ENCODE measurements at regions not wholly inside any gene's neighbourhood (a gene's known extent, or its start where the extent isn't known, plus 50 kb on each side); places are given as distances from the start of the nearest gene placed in this dataset.
"Not testable (repeated sequence)": the region's sequence is repeated elsewhere in the genome, so short reads cannot be mapped to it uniquely, and the experiment has no call there.

- no peak overlapping the region for H3K14ac ChIP-seq (ENCODE audit: insufficient read depth, low read length)
- Mint-ChIP-seq H3K36me3 (ENCODE audit: insufficient read depth in 1 of 3, low read depth in 3 of 3) (peaks cover 0 to 1% (median 0%) of the 10 kb centered on the region in 3 experiments; a peak in 1 of 7 replicates), H3K27ac (no peak overlapping the region), H3K27me3 (ENCODE audit: low read depth) (no peaks in the 10 kb centered on the region; the same call in 1 of the 2 replicates), H3K4me3 (no peak overlapping the region), H3K4me1 (no peaks in the 10 kb centered on the region), H3K9me3 (peaks cover 21 to 37% of the 10 kb centered on the region in 2 experiments)
- H3K27me3 ChIP-seq (ENCODE audit: insufficient read depth, low read length) = no peaks in the 10 kb centered on the region
- no peak overlapping the region for H3K27ac ChIP-seq (ENCODE audit: insufficient read length, low read depth, low read length)
- no peak overlapping the region for H3K4ac ChIP-seq (ENCODE audit: low read depth, low read length)
- no peak overlapping the region for H4K5ac ChIP-seq (ENCODE audit: insufficient read length, low read depth, low read length)
- no CpG with 5 or more reads among the region's 1 CpG for WGBS (ENCODE audit: extremely low coverage, insufficient read length, low lambda C conversion rate)
- no peak overlapping the region for H2BK12ac ChIP-seq (ENCODE audit: insufficient read length, low read depth, low read length)
- no peak for TF ChIP-seq CTCF (conservative IDR thresholded peaks at IDR 0.05)
- H3K9me3 ChIP-seq (ENCODE audit: control insufficient read depth, low read depth, low read length) = no peaks in the 10 kb centered on the region
- no peak overlapping the region for H3K56ac ChIP-seq (ENCODE audit: insufficient read length, low read depth, low read length)
- H3K79me2 ChIP-seq (ENCODE audit: insufficient read depth, low read length) = no peaks in the 10 kb centered on the region
- no peak overlapping the region for H3K23ac ChIP-seq (ENCODE audit: insufficient read length, low read depth, low read length)
- H2AFZ ChIP-seq (ENCODE audit: low read length) = no peak overlapping the region
- no peaks in the 10 kb centered on the region for H4K20me1 ChIP-seq (ENCODE audit: control insufficient read depth, insufficient read depth, insufficient read length)
- H3K9ac ChIP-seq (ENCODE audit: extremely low read depth, insufficient read length, low read length) = no peak overlapping the region
- H3K23me2 ChIP-seq (ENCODE audit: insufficient read length, low read depth, low read length, poor library complexity, severe bottlenecking) = no peaks in the 10 kb centered on the region
- H3K18ac ChIP-seq (ENCODE audit: insufficient read length, low read depth, low read length) = no peak overlapping the region
- H2AK5ac ChIP-seq (ENCODE audit: insufficient read length, low read length) = no peak overlapping the region
- H3K4me1 ChIP-seq (ENCODE audit: insufficient read depth, low read length) = no peaks in the 10 kb centered on the region
- H2BK120ac ChIP-seq (ENCODE audit: low read depth, low read length, poor library complexity, severe bottlenecking) = no peak overlapping the region
- no peaks in the 10 kb centered on the region for H3K79me1 ChIP-seq (ENCODE audit: insufficient read depth, low read depth, low read length, poor library complexity, severe bottlenecking)
- H2BK15ac ChIP-seq (ENCODE audit: low read depth, low read length) = no peak overlapping the region
- H2BK5ac ChIP-seq (ENCODE audit: insufficient read length, low read length) = no peak overlapping the region
- H4K8ac ChIP-seq (replicated peaks; ENCODE audit: insufficient read length, low read depth, low read length) = no peak overlapping the region
- no peak overlapping the region for H4K91ac ChIP-seq (ENCODE audit: insufficient read length, low read depth, low read length)
- H2BK20ac ChIP-seq (ENCODE audit: low read depth, low read length, poor library complexity, severe bottlenecking) = no peak overlapping the region
- H3T11ph ChIP-seq (ENCODE audit: low read length) = no peak overlapping the region
- H3K4me2 ChIP-seq (ENCODE audit: insufficient read depth, insufficient read length, low read length) = no peak overlapping the region
- DNase-seq = no peak
Observed at GRCh38 chrX:37083880-37084279, 75.7 kb downstream of the FAM47C start.

DNA sequence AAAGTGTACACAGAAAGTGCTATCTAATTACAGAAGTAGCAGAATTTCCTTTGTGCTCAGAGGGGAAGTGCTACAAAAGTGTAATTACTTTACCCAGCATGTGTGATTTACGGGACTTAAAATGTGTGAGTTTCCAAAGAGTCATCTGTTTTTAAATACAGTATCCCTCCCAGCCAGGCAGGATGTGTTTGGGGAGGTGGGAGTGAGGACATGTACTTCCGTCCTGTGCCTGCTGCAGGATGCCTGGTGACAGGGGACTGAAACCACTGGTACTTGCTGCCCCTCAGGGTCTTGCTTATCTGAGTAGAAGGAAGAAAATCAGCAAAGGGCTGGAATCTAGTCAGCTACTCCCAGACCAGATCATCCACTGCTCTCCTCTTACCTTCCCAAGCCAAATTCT, 77.5 kb downstream of the FAM47C start:
- WGBS (ENCODE audit: extremely low coverage, insufficient read length, low lambda C conversion rate) = no CpG with 5 or more reads among the region's 2 CpGs
- not testable (repeated sequence) for H2AFZ ChIP-seq (ENCODE audit: low read length)

More for the DNA sequence above, 77.5 kb downstream of the FAM47C start:
- H3K9me3 Mint-ChIP-seq = peaks cover 13 to 29% of the 10 kb centered on the region in 2 experiments
- H3K56ac ChIP-seq (ENCODE audit: insufficient read length, low read depth, low read length); H3K27me3 ChIP-seq (ENCODE audit: insufficient read depth, low read length); H3K4me1 Mint-ChIP-seq; H3K27me3 Mint-ChIP-seq (ENCODE audit: low read depth); H3K4me1 ChIP-seq (ENCODE audit: insufficient read depth, low read length); H3K18ac ChIP-seq (ENCODE audit: insufficient read length, low read depth, low read length); H4K91ac ChIP-seq (ENCODE audit: insufficient read length, low read depth, low read length); H3K23ac ChIP-seq (ENCODE audit: insufficient read length, low read depth, low read length); H3K14ac ChIP-seq (ENCODE audit: insufficient read depth, low read length); H3K79me1 ChIP-seq (ENCODE audit: insufficient read depth, low read depth, low read length, poor library complexity, severe bottlenecking); H3K27ac Mint-ChIP-seq; H3K23me2 ChIP-seq (ENCODE audit: insufficient read length, low read depth, low read length, poor library complexity, severe bottlenecking); H4K5ac ChIP-seq (ENCODE audit: insufficient read length, low read depth, low read length); H3K4me3 Mint-ChIP-seq; DNase-seq; H3K27ac ChIP-seq (ENCODE audit: insufficient read length, low read depth, low read length); H2BK20ac ChIP-seq (ENCODE audit: low read depth, low read length, poor library complexity, severe bottlenecking); H3K4me2 ChIP-seq (ENCODE audit: insufficient read depth, insufficient read length, low read length); H2BK120ac ChIP-seq (ENCODE audit: low read depth, low read length, poor library complexity, severe bottlenecking); H3K36me3 Mint-ChIP-seq (ENCODE audit: insufficient read depth in 1 of 3, low read depth in 3 of 3); H3K4ac ChIP-seq (ENCODE audit: low read depth, low read length); H2BK15ac ChIP-seq (ENCODE audit: low read depth, low read length); H4K20me1 ChIP-seq (ENCODE audit: control insufficient read depth, insufficient read depth, insufficient read length); H3K9ac ChIP-seq (ENCODE audit: extremely low read depth, insufficient read length, low read length); H4K8ac ChIP-seq (replicated peaks; ENCODE audit: insufficient read length, low read depth, low read length); H2BK12ac ChIP-seq (ENCODE audit: insufficient read length, low read depth, low read length); H3T11ph ChIP-seq (ENCODE audit: low read length); H2BK5ac ChIP-seq (ENCODE audit: insufficient read length, low read length); H2AK5ac ChIP-seq (ENCODE audit: insufficient read length, low read length); H3K9me3 ChIP-seq (ENCODE audit: control insufficient read depth, low read depth, low read length); H3K79me2 ChIP-seq (ENCODE audit: insufficient read depth, low read length): not testable (repeated sequence)
